Neural progenitor cell (in vitro differentiated cells): ENCODE measurements at regions not wholly inside any gene's neighbourhood (a gene's known extent, or its start where the extent isn't known, plus 50 kb on each side); places are given as distances from the start of the nearest gene placed in this dataset.

Experiments
- DNase-seq: peaks from one replicate; pipeline ENCODE4 v3.0.0-alpha.2; 2016; ENCODE audit warnings: low spot score
- H2AFZ ChIP-seq: fragments of 200-600 bp; sonication (generic); replicated peaks from 2 replicates; pipeline ENCODE4 v1.6.1; 2016; ENCODE audit warnings: antibody characterized with exemption
- H3F3A ChIP-seq: fragments of 200-600 bp; sonication (generic); 2 replicates; pipeline ENCODE4 v1.6.1; 2016; ENCODE audit warnings: antibody characterized with exemption, low read depth
- H3K27ac ChIP-seq: fragments of 200-600 bp; sonication (generic); 2 replicates; pipeline ENCODE4 v1.5.1; 2016; ENCODE audit warnings: mild to moderate bottlenecking
- H3K27me3 ChIP-seq: fragments of 200-600 bp; sonication (generic); 2 replicates; pipeline ENCODE4 v1.6.1; 2016; ENCODE audit warnings: mild to moderate bottlenecking, moderate library complexity
- H3K36me3 ChIP-seq: fragments of 200-600 bp; sonication (generic); 2 replicates; pipeline ENCODE4 v1.5.1; 2016
- H3K4me1 ChIP-seq: fragments of 200-600 bp; sonication (generic); 2 replicates; pipeline ENCODE4 v1.6.1; 2016; ENCODE audit warnings: mixed run types
- H3K4me2 ChIP-seq: fragments of 200-600 bp; sonication (generic); 2 replicates; pipeline ENCODE4 v1.6.1; 2016
- H3K4me3 ChIP-seq: fragments of 200-600 bp; sonication (generic); 2 replicates; pipeline ENCODE4 v1.5.1; 2016
- H3K79me2 ChIP-seq: fragments of 200-600 bp; sonication (generic); 2 replicates; pipeline ENCODE4 v1.6.1; 2016; ENCODE audit warnings: low read depth
- H3K9ac ChIP-seq: fragments of 200-600 bp; sonication (generic); 2 replicates; pipeline ENCODE4 v1.6.1; 2016
- H3K9me3 ChIP-seq: fragments of 200-600 bp; sonication (generic); 2 replicates; pipeline ENCODE4 v1.5.1; 2016; ENCODE audit warnings: low read depth
- H4K20me1 ChIP-seq: fragments of 200-600 bp; sonication (generic); 2 replicates; pipeline ENCODE4 v1.6.1; 2016; ENCODE audit warnings: low read depth
- H3K27ac Mint-ChIP-seq: 3 replicates; pipeline ENCODE4 v1.8.0; 2021; ENCODE audit warnings: mixed read lengths
- H3K27me3 Mint-ChIP-seq: 2 replicates; pipeline ENCODE4 v1.8.0; 2022; ENCODE audit warnings: low read depth, mild to moderate bottlenecking, inconsistent platforms, moderate library complexity, mixed read lengths; ENCODE audit not compliant: insufficient read depth
- H3K36me3 Mint-ChIP-seq: 3 replicates; pipeline ENCODE4 v1.8.0; 2021; ENCODE audit warnings: mixed read lengths
- H3K4me1 Mint-ChIP-seq: 3 replicates; pipeline ENCODE4 v1.8.0; 2021; ENCODE audit warnings: mixed read lengths
- H3K4me3 Mint-ChIP-seq: 3 replicates; pipeline ENCODE4 v1.8.0; 2021; ENCODE audit warnings: mild to moderate bottlenecking, moderate library complexity, mixed read lengths
- H3K9me3 Mint-ChIP-seq: 3 replicates; pipeline ENCODE4 v1.8.0; 2020; ENCODE audit warnings: mixed read lengths
- EZH2 ChIP-seq: fragments of 200-600 bp; sonication (generic); IDR thresholded peaks from 2 replicates; pipeline ENCODE4 v1.6.1; 2017; ENCODE audit warnings: antibody characterized with exemption, mild to moderate bottlenecking, moderate library complexity
- EZH2phosphoT487 ChIP-seq: fragments of 200-600 bp; sonication (generic); IDR thresholded peaks from 2 replicates; pipeline ENCODE4 v1.6.1; 2017; ENCODE audit warnings: antibody characterized with exemption
- TF ChIP-seq, protein P1 (sequence below): fragments of 200-600 bp; sonication (generic); IDR thresholded peaks from 2 replicates; pipeline ENCODE4 v1.5.1; 2017; ENCODE audit warnings: antibody characterized with exemption, mild to moderate bottlenecking

DNA sequence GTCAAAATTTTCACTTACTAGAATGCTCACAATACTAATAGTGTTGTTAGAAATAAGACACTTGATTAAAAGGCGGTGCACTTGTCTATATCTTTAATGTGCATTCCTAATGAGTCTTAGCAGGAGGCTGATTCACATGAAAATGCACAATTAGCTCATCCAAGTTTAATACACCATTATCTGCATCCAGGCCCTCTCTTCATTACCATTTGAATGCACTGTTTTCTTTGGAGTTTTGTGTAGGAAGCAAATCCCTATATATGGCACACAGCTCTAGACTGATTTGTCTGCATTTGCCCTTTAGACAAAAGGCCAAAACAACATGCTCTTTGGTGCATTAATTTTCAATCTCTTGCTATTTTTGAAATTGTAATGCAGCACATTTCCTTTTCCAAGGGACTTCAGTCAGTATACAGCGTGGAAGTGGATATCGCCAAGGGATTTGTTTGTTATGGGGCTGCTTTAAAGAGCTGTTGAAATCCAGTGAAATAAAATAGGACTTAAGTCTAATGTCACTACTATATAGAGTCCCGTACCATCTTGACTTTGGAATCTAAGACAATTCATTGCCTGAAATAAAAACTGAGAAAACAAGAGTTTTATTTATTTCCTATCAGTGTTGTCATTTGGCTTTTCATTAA, 257.6 kb upstream of the CPHXL start:
- H3K27ac ChIP-seq, result no peak overlapping the region
- Mint-ChIP-seq H3K27ac (no peak overlapping the region), H3K36me3 (no peaks in the 10 kb centered on the region), H3K9me3 (peaks cover 3% of the 10 kb centered on the region), H3K27me3 (no peaks in the 10 kb centered on the region), H3K4me3 (no peak overlapping the region), H3K4me1 (peaks cover 15% of the 10 kb centered on the region)
- H3K27me3 ChIP-seq, result no peaks in the 10 kb centered on the region
- no peak for TF ChIP-seq EZH2
- no peak for TF ChIP-seq EZH2phosphoT487
- TF ChIP-seq, protein P1, sequence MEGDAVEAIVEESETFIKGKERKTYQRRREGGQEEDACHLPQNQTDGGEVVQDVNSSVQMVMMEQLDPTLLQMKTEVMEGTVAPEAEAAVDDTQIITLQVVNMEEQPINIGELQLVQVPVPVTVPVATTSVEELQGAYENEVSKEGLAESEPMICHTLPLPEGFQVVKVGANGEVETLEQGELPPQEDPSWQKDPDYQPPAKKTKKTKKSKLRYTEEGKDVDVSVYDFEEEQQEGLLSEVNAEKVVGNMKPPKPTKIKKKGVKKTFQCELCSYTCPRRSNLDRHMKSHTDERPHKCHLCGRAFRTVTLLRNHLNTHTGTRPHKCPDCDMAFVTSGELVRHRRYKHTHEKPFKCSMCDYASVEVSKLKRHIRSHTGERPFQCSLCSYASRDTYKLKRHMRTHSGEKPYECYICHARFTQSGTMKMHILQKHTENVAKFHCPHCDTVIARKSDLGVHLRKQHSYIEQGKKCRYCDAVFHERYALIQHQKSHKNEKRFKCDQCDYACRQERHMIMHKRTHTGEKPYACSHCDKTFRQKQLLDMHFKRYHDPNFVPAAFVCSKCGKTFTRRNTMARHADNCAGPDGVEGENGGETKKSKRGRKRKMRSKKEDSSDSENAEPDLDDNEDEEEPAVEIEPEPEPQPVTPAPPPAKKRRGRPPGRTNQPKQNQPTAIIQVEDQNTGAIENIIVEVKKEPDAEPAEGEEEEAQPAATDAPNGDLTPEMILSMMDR, result no peak
- H3K9ac ChIP-seq, result no peak overlapping the region
- no peaks in the 10 kb centered on the region for H3K36me3 ChIP-seq
- peak; percentile 3 for DNase-seq
- H3K79me2 ChIP-seq, result no peaks in the 10 kb centered on the region
- peaks cover 8% of the 10 kb centered on the region for H3K4me1 ChIP-seq
- no peaks in the 10 kb centered on the region for H4K20me1 ChIP-seq
- H3K4me3 ChIP-seq, result no peak overlapping the region
- no peaks in the 10 kb centered on the region for H3F3A ChIP-seq
- no peak overlapping the region for H2AFZ ChIP-seq
- peak overlapping the region; percentile 44 for H3K4me2 ChIP-seq
- no peaks in the 10 kb centered on the region for H3K9me3 ChIP-seq

GRCh38 chr16:75987323-75987722, 261.0 kb upstream of the CPHXL start:
- no peaks in the 10 kb centered on the region for H3K36me3 ChIP-seq
- peaks cover 8% of the 10 kb centered on the region for H3K4me1 ChIP-seq
- TF ChIP-seq EZH2phosphoT487 (no peak), EZH2 (no peak)
- TF ChIP-seq, protein P1, result no peak
- no peak overlapping the region for H3K4me2 ChIP-seq
- H3F3A ChIP-seq, result no peaks in the 10 kb centered on the region
- H3K27me3 ChIP-seq, result no peaks in the 10 kb centered on the region
- no peak overlapping the region for H3K4me3 Mint-ChIP-seq
- H3K36me3 Mint-ChIP-seq, result no peaks in the 10 kb centered on the region
- H3K4me3 ChIP-seq, result no peak overlapping the region
- H3K79me2 ChIP-seq, result no peaks in the 10 kb centered on the region
- peaks cover 15% of the 10 kb centered on the region for H3K4me1 Mint-ChIP-seq
- DNase-seq, result no peak
- H2AFZ ChIP-seq, result no peak overlapping the region
- no peak overlapping the region for H3K27ac Mint-ChIP-seq
- H3K9me3 ChIP-seq, result no peaks in the 10 kb centered on the region
- no peak overlapping the region for H3K27ac ChIP-seq
- no peaks in the 10 kb centered on the region for H3K27me3 Mint-ChIP-seq
- H3K9ac ChIP-seq, result no peak overlapping the region
- H3K9me3 Mint-ChIP-seq, result peaks cover 3% of the 10 kb centered on the region
- H4K20me1 ChIP-seq, result no peaks in the 10 kb centered on the region

DNA sequence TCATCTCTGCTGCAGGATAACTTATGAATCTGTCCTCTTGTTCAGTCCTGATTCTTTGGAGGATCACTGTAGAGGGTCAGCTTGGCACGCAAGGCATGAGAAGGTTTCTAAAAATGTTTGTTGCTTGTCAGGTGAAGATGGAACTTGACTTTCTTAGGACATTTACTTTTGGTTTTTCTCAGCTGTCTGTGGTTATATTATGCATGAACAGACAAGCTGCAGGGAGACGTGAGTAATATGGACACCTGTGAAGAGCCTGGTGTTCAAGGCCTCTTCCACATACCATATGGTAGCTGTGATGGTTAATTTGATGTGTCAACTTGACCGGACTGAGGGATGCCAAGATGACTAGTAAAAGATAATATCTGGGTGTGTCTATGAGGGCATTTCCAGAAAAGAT, 270.2 kb upstream of the CPHXL start:
- Mint-ChIP-seq H3K36me3 (no peaks in the 10 kb centered on the region), H3K4me1 (no peaks in the 10 kb centered on the region), H3K27ac (no peak overlapping the region), H3K9me3 (no peaks in the 10 kb centered on the region), H3K4me3 (no peak overlapping the region), H3K27me3 (no peaks in the 10 kb centered on the region)
- H3K4me1 ChIP-seq, result no peaks in the 10 kb centered on the region
- no peak overlapping the region for H3K27ac ChIP-seq
- H3K27me3 ChIP-seq, result no peaks in the 10 kb centered on the region
- no peaks in the 10 kb centered on the region for H3K9me3 ChIP-seq
- H3K4me3 ChIP-seq, result no peak overlapping the region
- TF ChIP-seq, protein P1, result no peak
- no peak for TF ChIP-seq EZH2phosphoT487
- no peak for TF ChIP-seq EZH2
- no peaks in the 10 kb centered on the region for H3K36me3 ChIP-seq
- H3K4me2 ChIP-seq, result no peak overlapping the region
- no peak overlapping the region for H2AFZ ChIP-seq
- no peak overlapping the region for H3K9ac ChIP-seq
- DNase-seq, result no peak
- no peaks in the 10 kb centered on the region for H3K79me2 ChIP-seq
- no peaks in the 10 kb centered on the region for H3F3A ChIP-seq
- no peaks in the 10 kb centered on the region for H4K20me1 ChIP-seq
